ENCODE measurements at regions not wholly inside any gene's neighbourhood (a gene's known extent, or its start where the extent isn't known, plus 50 kb on each side); places are given as distances from the start of the nearest gene placed in this dataset.

GRCh38 chr5:144794922-144795321 is 624.2 kb downstream of the KCTD16 start:
- DNase-seq (ENCODE audit: low read depth), result no peak
- Histone ChIP-seq H3K27me3 (ENCODE audit: control insufficient read depth, insufficient read depth, low read length) (no peaks in the 10 kb centered on the region), H3K4me3 (ENCODE audit: low read depth, low read length) (no peak overlapping the region), H3K36me3 (ENCODE audit: control insufficient read depth, insufficient read depth, low read length) (no peaks in the 10 kb centered on the region)
- CTCF ChIA-PET, result no interaction called here
- POLR2A ChIA-PET, result no interaction called here
- TF ChIP-seq CTCF (IDR thresholded peaks at IDR 0.05; ENCODE audit: insufficient read depth, low read depth, low read length), result no peak

GRCh38 chr5:144788556-144788955 is 617.9 kb downstream of the KCTD16 start:
- DNase-seq (ENCODE audit: low read depth), result no peak
- POLR2A ChIA-PET, result no interaction called here
- H3K27me3 ChIP-seq (ENCODE audit: control insufficient read depth, insufficient read depth, low read length), result no peaks in the 10 kb centered on the region
- no peaks in the 10 kb centered on the region for H3K36me3 ChIP-seq (ENCODE audit: control insufficient read depth, insufficient read depth, low read length)
- CTCF ChIA-PET, result no interaction called here
- no peak for TF ChIP-seq CTCF (IDR thresholded peaks at IDR 0.05; ENCODE audit: insufficient read depth, low read depth, low read length)
- no peak overlapping the region for H3K4me3 ChIP-seq (ENCODE audit: low read depth, low read length)

GRCh38 chr5:144788046-144788445 is 617.4 kb downstream of the KCTD16 start:
- no peak for TF ChIP-seq CTCF (IDR thresholded peaks at IDR 0.05; ENCODE audit: insufficient read depth, low read depth, low read length)
- no peak overlapping the region for H3K4me3 ChIP-seq (ENCODE audit: low read depth, low read length)
- no peaks in the 10 kb centered on the region for H3K36me3 ChIP-seq (ENCODE audit: control insufficient read depth, insufficient read depth, low read length)
- ChIA-PET POLR2A (no interaction called here), CTCF (no interaction called here)
- no peaks in the 10 kb centered on the region for H3K27me3 ChIP-seq (ENCODE audit: control insufficient read depth, insufficient read depth, low read length)
- no peak for DNase-seq (ENCODE audit: low read depth)

- ChIA-PET CTCF (no interaction called here), POLR2A (no interaction called here)
- Histone ChIP-seq H3K27me3 (ENCODE audit: control insufficient read depth, insufficient read depth, low read length) (no peaks in the 10 kb centered on the region), H3K4me3 (ENCODE audit: low read depth, low read length) (no peak overlapping the region), H3K36me3 (ENCODE audit: control insufficient read depth, insufficient read depth, low read length) (no peaks in the 10 kb centered on the region)
- DNase-seq (ENCODE audit: low read depth), result no peak
- no peak for TF ChIP-seq CTCF (IDR thresholded peaks at IDR 0.05; ENCODE audit: insufficient read depth, low read depth, low read length)
Measured at GRCh38 chr5:144779368-144779767, 608.7 kb downstream of the KCTD16 start.

GRCh38 chr5:144778561-144778960 is 607.9 kb downstream of the KCTD16 start:
- no peak for TF ChIP-seq CTCF (IDR thresholded peaks at IDR 0.05; ENCODE audit: insufficient read depth, low read depth, low read length)
- POLR2A ChIA-PET, result no interaction called here
- H3K4me3 ChIP-seq (ENCODE audit: low read depth, low read length), result no peak overlapping the region
- CTCF ChIA-PET, result no interaction called here
- DNase-seq (ENCODE audit: low read depth), result no peak
- no peaks in the 10 kb centered on the region for H3K27me3 ChIP-seq (ENCODE audit: control insufficient read depth, insufficient read depth, low read length)
- no peaks in the 10 kb centered on the region for H3K36me3 ChIP-seq (ENCODE audit: control insufficient read depth, insufficient read depth, low read length)
